SK-N-SH (cell line): ENCODE measurements at regions not wholly inside any gene's neighbourhood (a gene's known extent, or its start where the extent isn't known, plus 50 kb on each side); places are given as distances from the start of the nearest gene placed in this dataset.
A peak's percentile ranks its signal among the peaks of the same experiment; 100 is the strongest.

Experiments used
- CTCF ChIA-PET: fragments of 300-600, 350-600 bp; formaldehyde crosslinking; extraction: SDS; loops from one replicate; lab custom pipeline; 2021; lab: Yijun Ruan, JAX
- POLR2A ChIA-PET: fragments of 350-600 bp; sonication (Branson Sonifier 250); formaldehyde crosslinking; extraction: SDS; loops from one replicate; lab custom pipeline; 2020; ENCODE audit warnings: antibody characterized with exemption, inconsistent platforms; lab: Yijun Ruan, JAX
- DNase-seq: peaks from one replicate; pipeline ENCODE4 v3.0.0; 2012
- H2AFZ ChIP-seq: fragments of 200-600 bp; sonication (generic); 2 replicates; pipeline ENCODE4 v1.8.1; 2016; ENCODE audit warnings: antibody characterized with exemption, mild to moderate bottlenecking, low read depth
- H3F3A ChIP-seq: fragments of 200-600 bp; sonication (generic); replicated peaks from 2 replicates; pipeline ENCODE3; 2016; ENCODE audit warnings: antibody characterized with exemption, mild to moderate bottlenecking; ENCODE audit not compliant: insufficient read depth
- H3K27ac ChIP-seq, 2 experiments: fragments of 200-500 bp in 1 of 2; fragments of 200-600 bp in 1 of 2; sonication (Bioruptor generic) in 1 of 2; sonication (generic), shearing (Covaris generic) in 1 of 2; 2 replicates each; pipeline versions ENCODE4 v1.5.1 to v1.6.1; 2014 to 2016; ENCODE audit warnings: low read depth in 2 of 2, inconsistent platforms in 1 of 2, low read length in 1 of 2, mild to moderate bottlenecking in 1 of 2, mixed read lengths in 1 of 2
- H3K27me3 ChIP-seq: fragments of 200-600 bp; sonication (generic), shearing (Covaris generic); 2 replicates; pipeline ENCODE4 v1.6.1; 2016; ENCODE audit warnings: mixed run types; ENCODE audit not compliant: insufficient read depth
- H3K36me3 ChIP-seq, 2 experiments: fragments of 200-500 bp in 1 of 2; fragments of 200-600 bp in 1 of 2; sonication (Bioruptor generic) in 1 of 2; sonication (generic) in 1 of 2; replicated peaks in 1 of 2; 2 replicates each; pipeline versions ENCODE3 to v1.5.1; 2014 to 2016; ENCODE audit warnings: low read length in 1 of 2, mild to moderate bottlenecking in 1 of 2; ENCODE audit not compliant: insufficient read depth in 2 of 2, control insufficient read depth in 1 of 2
- H3K4me1 ChIP-seq, 2 experiments: fragments of 200-500 bp in 1 of 2; fragments of 200-600 bp in 1 of 2; sonication (Bioruptor generic) in 1 of 2; sonication (generic), shearing (Covaris generic) in 1 of 2; 2 replicates each; pipeline versions ENCODE4 v1.5.1 to v1.6.1; 2014 to 2016; ENCODE audit warnings: low read depth in 1 of 2, low read length in 1 of 2, mixed run types in 1 of 2; ENCODE audit not compliant: insufficient read depth in 2 of 2, control insufficient read depth in 1 of 2
- H3K4me2 ChIP-seq: fragments of 200-600 bp; sonication (generic), shearing (Covaris generic); 2 replicates; pipeline ENCODE4 v1.6.1; 2017; ENCODE audit warnings: mixed run types
- H3K4me3 ChIP-seq, 2 experiments: fragments of 200-500 bp in 1 of 2; fragments of 200-600 bp in 1 of 2; sonication (Bioruptor generic) in 1 of 2; sonication (generic), shearing (Covaris generic) in 1 of 2; 2 replicates each; pipeline versions ENCODE4 v1.5.1 to v1.8.1; 2014 to 2016; ENCODE audit warnings: low read depth in 2 of 2, inconsistent platforms in 1 of 2, low read length in 1 of 2, mild to moderate bottlenecking in 1 of 2, mixed read lengths in 1 of 2, moderate library complexity in 1 of 2
- H3K79me2 ChIP-seq: fragments of 200-600 bp; sonication (generic); 2 replicates; pipeline ENCODE4 v1.8.1; 2017; ENCODE audit warnings: mild to moderate bottlenecking; ENCODE audit not compliant: insufficient read depth
- H3K9ac ChIP-seq: fragments of 200-600 bp; sonication (generic); 2 replicates; pipeline ENCODE4 v1.6.1; 2017; ENCODE audit warnings: mixed run types
- H3K9me2 ChIP-seq: fragments of 200-600 bp; sonication (generic); 2 replicates; pipeline ENCODE4 v1.6.1; 2017; ENCODE audit warnings: mixed run types
- H3K9me3 ChIP-seq: fragments of 200-600 bp; sonication (generic); 2 replicates; pipeline ENCODE4 v1.6.1; 2017; ENCODE audit warnings: mixed run types, mild to moderate bottlenecking, moderate library complexity
- H4K20me1 ChIP-seq: fragments of 200-600 bp; sonication (generic); 2 replicates; pipeline ENCODE4 v1.6.1; 2017; ENCODE audit warnings: mild to moderate bottlenecking, mixed run types; ENCODE audit not compliant: insufficient read depth
- CHD2 ChIP-seq: fragments of 150-350 bp; IDR thresholded peaks from 2 replicates; pipeline ENCODE4 v1.6.1; 2018; ENCODE audit warnings: low read length; ENCODE audit not compliant: partially characterized antibody
- CTCF ChIP-seq: fragments of 200-600 bp; sonication (generic); IDR thresholded peaks from 2 replicates; pipeline ENCODE4 v1.6.1; 2017; ENCODE audit warnings: antibody characterized with exemption, mild to moderate bottlenecking, moderate library complexity
- EP300 ChIP-seq, 2 experiments: IDR thresholded peaks; 2 replicates each; pipeline versions ENCODE4 v1.4.0 to v1.6.1; 2012; ENCODE audit warnings: borderline replicate concordance in 1 of 2, low read depth in 1 of 2, low read length in 1 of 2
- EZH2phosphoT487 ChIP-seq: fragments of 200-600 bp; sonication (generic); IDR thresholded peaks from 2 replicates; pipeline ENCODE4 v1.6.1; 2017; ENCODE audit warnings: low read depth, mixed run types, mild to moderate bottlenecking, antibody characterized with exemption, moderate library complexity, borderline replicate concordance
- FOSL2 ChIP-seq: IDR thresholded peaks from 2 replicates; pipeline ENCODE4 v1.4.0; 2012; ENCODE audit warnings: low read depth, mild to moderate bottlenecking, moderate library complexity, borderline replicate concordance
- FOXJ3 ChIP-seq: sonication (generic); formaldehyde crosslinking; IDR thresholded peaks from 2 replicates; pipeline ENCODE4 v1.5.1; 2020; ENCODE audit warnings: mild to moderate bottlenecking, missing genetic modification reagents
- FOXM1 ChIP-seq: IDR thresholded peaks from 2 replicates; pipeline ENCODE4 v1.4.0; 2012; ENCODE audit warnings: low read depth, mild to moderate bottlenecking
- JUND ChIP-seq: IDR thresholded peaks from 2 replicates; pipeline ENCODE4 v1.4.0; 2012
- MAX ChIP-seq: IDR thresholded peaks from 2 replicates; pipeline ENCODE4 v1.4.0; 2012; ENCODE audit warnings: low read depth
- MXI1 ChIP-seq: IDR thresholded peaks from 2 replicates; pipeline ENCODE4 v1.6.1; 2012; ENCODE audit warnings: mild to moderate bottlenecking, low read depth, low read length, improper control_type of control experiment
- NRF1 ChIP-seq: IDR thresholded peaks from 2 replicates; pipeline ENCODE4 v1.6.1; 2012; ENCODE audit warnings: low read depth, mild to moderate bottlenecking, low read length
- RAD21 ChIP-seq: IDR thresholded peaks from 2 replicates; pipeline ENCODE4 v1.6.1; 2012; ENCODE audit warnings: mild to moderate bottlenecking, low read length
- RCOR1 ChIP-seq: fragments of 150-350 bp; IDR thresholded peaks from 2 replicates; pipeline ENCODE4 v1.6.1; 2017; ENCODE audit warnings: antibody characterized with exemption, low read length
- RFX5 ChIP-seq: IDR thresholded peaks from 2 replicates; pipeline ENCODE4 v1.6.1; 2012; ENCODE audit warnings: mild to moderate bottlenecking, improper control_type of control experiment, low read length
- RXRA ChIP-seq: IDR thresholded peaks from 2 replicates; pipeline ENCODE4 v1.4.0; 2012; ENCODE audit warnings: low read depth, mild to moderate bottlenecking, borderline replicate concordance
- SMC3 ChIP-seq: IDR thresholded peaks from 2 replicates; pipeline ENCODE4 v1.6.1; 2012; ENCODE audit warnings: low read depth, low read length, improper control_type of control experiment
- TCF12 ChIP-seq: IDR thresholded peaks from 2 replicates; pipeline ENCODE4 v1.4.0; 2012
- TEAD4 ChIP-seq: IDR thresholded peaks from 2 replicates; pipeline ENCODE4 v1.4.0; 2012; ENCODE audit warnings: mild to moderate bottlenecking, borderline replicate concordance; ENCODE audit not compliant: insufficient read depth
- USF1 ChIP-seq: IDR thresholded peaks from 2 replicates; pipeline ENCODE4 v1.4.0; 2012; ENCODE audit warnings: low read depth, borderline replicate concordance
- ZBTB33 ChIP-seq: IDR thresholded peaks from 2 replicates; pipeline ENCODE4 v1.4.0; 2012; ENCODE audit warnings: low read depth, borderline replicate concordance
- WGBS: methylation state at CpG from one replicate; pipeline ENCODE4 v1.1.6; 2017; ENCODE audit warnings: low lambda C conversion rate; 5-methylcytosine and 5-hydroxymethylcytosine counted together

GRCh38 chr3:87350367-87351199 lies 74.2 kb upstream of the POU1F1 start:
- H3K27me3 ChIP-seq, result peaks cover 13% of the 10 kb centered on the region; the same call in 1 of the 2 replicates
- H4K20me1 ChIP-seq, result no peaks in the 10 kb centered on the region
- no peaks in the 10 kb centered on the region for H3F3A ChIP-seq
- POLR2A ChIA-PET, result no interaction called here
- H3K36me3 ChIP-seq, result no peaks in the 10 kb centered on the region
- no peak overlapping the region for H3K27ac ChIP-seq
- H3K9me2 ChIP-seq, result no peaks in the 10 kb centered on the region
- H3K79me2 ChIP-seq, result no peaks in the 10 kb centered on the region
- no peak overlapping the region for H3K9ac ChIP-seq
- H3K9me3 ChIP-seq, result no peaks in the 10 kb centered on the region
- no peaks in the 10 kb centered on the region; a peak in 1 of 4 replicates for H3K4me1 ChIP-seq
- WGBS, result 7% methylated on average over 9 of the region's 9 CpGs
- no peak for TF ChIP-seq TEAD4
- TF ChIP-seq CTCF, result peak; percentile 96
- no peak for TF ChIP-seq NRF1
- no peak for TF ChIP-seq RFX5
- peak; percentile 68 for TF ChIP-seq RAD21
- no peak for TF ChIP-seq RCOR1
- TF ChIP-seq SMC3, result peak; percentile 65
- TF ChIP-seq, all 33 proteins: peak for 3
- CTCF ChIA-PET, result interaction anchor here (0.6 to 3.8 kb wide), 39 partner anchors 8 to 830 kb away, joined by 3 to 21 read pairs (median 4); no protein-coding TSS in a partner anchor
- Histone ChIP-seq H2AFZ (no peak overlapping the region), H3K4me3 (no peak overlapping the region; a peak in 1 of 4 replicates), H3K4me2 (no peak overlapping the region)
- DNase-seq, result peak; percentile 46

GRCh38 chr3:87349833-87350232 lies 73.4 kb upstream of the POU1F1 start:
- Histone ChIP-seq H3K9me3 (no peaks in the 10 kb centered on the region), H3K4me1 (no peaks in the 10 kb centered on the region; a peak in 1 of 4 replicates), H3K79me2 (no peaks in the 10 kb centered on the region), H3K27ac (no peak overlapping the region), H4K20me1 (no peaks in the 10 kb centered on the region), H3K36me3 (no peaks in the 10 kb centered on the region), H3K9ac (no peak overlapping the region), H2AFZ (no peak overlapping the region), H3F3A (no peaks in the 10 kb centered on the region), H3K4me3 (no peak overlapping the region), H3K27me3 (peaks cover 13% of the 10 kb centered on the region; the same call in 1 of the 2 replicates), H3K9me2 (no peaks in the 10 kb centered on the region), H3K4me2 (no peak overlapping the region)
- WGBS, result 37% methylated on average over 2 of the region's 2 CpGs
- ChIA-PET POLR2A (no interaction called here), CTCF (interaction anchor here (0.6 to 3.8 kb wide), 16 partner anchors 8 to 831 kb away, joined by 3 to 16 read pairs (median 4); no protein-coding TSS in a partner anchor)
- no peak for DNase-seq
- no peak for TF ChIP-seq EZH2phosphoT487
- TF ChIP-seq CHD2, result no peak
- TF ChIP-seq MAX, result no peak
- TF ChIP-seq USF1, result no peak
- TF ChIP-seq FOSL2, result no peak
- no peak for TF ChIP-seq ZBTB33
- TF ChIP-seq FOXJ3, result no peak
- no peak for TF ChIP-seq JUND
- TF ChIP-seq EP300 (IDR thresholded peaks at IDR 0.05; ENCODE audit: borderline replicate concordance in 1 of 2, low read depth in 1 of 2, low read length in 1 of 2), result no peak
- no peak for TF ChIP-seq MXI1
- no peak for TF ChIP-seq FOXM1
- no peak for TF ChIP-seq RFX5
- no peak for TF ChIP-seq RXRA
- no peak for TF ChIP-seq TCF12
